Nucleus accumbens (tissue), 56 donors: ENCODE measurements at regions not wholly inside any gene's neighbourhood (a gene's known extent, or its start where the extent isn't known, plus 50 kb on each side); places are given as distances from the start of the nearest gene placed in this dataset.

Experiments used
- DNase-seq, 56 donors: peaks; one replicate each; lab custom pipeline; 2025; lab: John Stamatoyannopoulos, UW

GRCh38 chr20:12956303-12956702 lies 52.5 kb upstream of the SPTLC3 start:
- no peak for DNase-seq

GRCh38 chr20:12957968-12958367 lies 50.8 kb upstream of the SPTLC3 start:
- no peak for DNase-seq
